HepG2 (cell line): ENCODE measurements at regions not wholly inside any gene's neighbourhood (a gene's known extent, or its start where the extent isn't known, plus 50 kb on each side); places are given as distances from the start of the nearest gene placed in this dataset.

ENCODE experiments used
- AHR ChIP-seq: IDR thresholded peaks from 2 replicates; pipeline ENCODE4 v1.6.1; 2018; ENCODE audit warnings: missing genetic modification reagents, missing compliant biosample characterization
- CBFB ChIP-seq: sonication (generic); formaldehyde crosslinking; IDR thresholded peaks from 2 replicates; pipeline ENCODE4 v1.4.0; 2020; ENCODE audit warnings: missing genetic modification reagents
- CSRNP2 ChIP-seq: sonication (generic); formaldehyde crosslinking; conservative IDR thresholded peaks from 2 replicates; pipeline ENCODE4 v1.8.0; 2022; ENCODE audit warnings: low read depth, missing genetic modification reagents
- HCFC1 ChIP-seq: fragments of 150-350 bp; IDR thresholded peaks from 2 replicates; pipeline ENCODE4 v1.6.1; 2014; ENCODE audit warnings: low read depth, low read length
- HIC2 ChIP-seq: sonication (generic); formaldehyde crosslinking; IDR thresholded peaks from 2 replicates; pipeline ENCODE4 v1.9.0; 2022; ENCODE audit warnings: low read depth, missing genetic modification reagents
- MAFG ChIP-seq: sonication (generic); formaldehyde crosslinking; IDR thresholded peaks from 2 replicates; pipeline ENCODE4 v1.5.1; 2020; ENCODE audit warnings: mild to moderate bottlenecking, missing genetic modification reagents
- MTA1 ChIP-seq: sonication (generic); formaldehyde crosslinking; IDR thresholded peaks from 2 replicates; pipeline ENCODE4 v1.4.0; 2020; ENCODE audit warnings: missing genetic modification reagents, mild to moderate bottlenecking, borderline replicate concordance
- NFKB2 ChIP-seq: sonication (generic); formaldehyde crosslinking; IDR thresholded peaks from 2 replicates; pipeline ENCODE4 v1.4.0; 2020; ENCODE audit warnings: missing genetic modification reagents, borderline replicate concordance
- RCOR2 ChIP-seq: IDR thresholded peaks from 2 replicates; pipeline ENCODE4 v1.6.1; 2016; ENCODE audit warnings: missing biosample characterization, missing genetic modification reagents
- RFXAP ChIP-seq: sonication (generic); formaldehyde crosslinking; IDR thresholded peaks from 2 replicates; pipeline ENCODE4 v1.4.0; 2020; ENCODE audit warnings: missing genetic modification reagents, borderline replicate concordance
- RXRA ChIP-seq: sonication (generic); formaldehyde crosslinking; IDR thresholded peaks from 2 replicates; pipeline ENCODE4 v1.5.1; 2020; ENCODE audit warnings: missing genetic modification reagents
- SMAD3 ChIP-seq: sonication (generic); formaldehyde crosslinking; IDR thresholded peaks from 2 replicates; pipeline ENCODE4 v1.4.0; 2020; ENCODE audit warnings: missing genetic modification reagents
- TAF1 ChIP-seq: sonication (generic); formaldehyde crosslinking; IDR thresholded peaks from 2 replicates; pipeline ENCODE4 v1.4.0; 2020; ENCODE audit warnings: missing genetic modification reagents
- TBX2 ChIP-seq: sonication (generic); formaldehyde crosslinking; IDR thresholded peaks from 2 replicates; pipeline ENCODE4 v1.5.0; 2020; ENCODE audit warnings: missing genetic modification reagents, mild to moderate bottlenecking, borderline replicate concordance
- TRAFD1 ChIP-seq: sonication (generic); formaldehyde crosslinking; IDR thresholded peaks from 2 replicates; pipeline ENCODE4 v1.5.1; 2020; ENCODE audit warnings: missing genetic modification reagents, mild to moderate bottlenecking, borderline replicate concordance
- XRCC5 ChIP-seq: fragments of 200-400 bp; formaldehyde crosslinking; optimal IDR thresholded peaks from 2 replicates; pipeline ENCODE3; 2017; ENCODE audit warnings: mild to moderate bottlenecking, low read length
- YY1 ChIP-seq: IDR thresholded peaks from 2 replicates; pipeline ENCODE4 v1.6.1; 2011; ENCODE audit warnings: low read length, low read depth, moderate library complexity, mild to moderate bottlenecking; ENCODE audit not compliant: insufficient read depth, insufficient replicate concordance
- ZBTB26 ChIP-seq: IDR thresholded peaks from 2 replicates; pipeline ENCODE4 v1.6.1; 2016; ENCODE audit warnings: missing compliant biosample characterization, missing genetic modification reagents, borderline replicate concordance
- ZC3H4 ChIP-seq: sonication (generic); formaldehyde crosslinking; IDR thresholded peaks from 2 replicates; pipeline ENCODE4 v1.4.0; 2020; ENCODE audit warnings: missing genetic modification reagents, borderline replicate concordance
- ZNF263 ChIP-seq: sonication (generic); formaldehyde crosslinking; IDR thresholded peaks from 2 replicates; pipeline ENCODE4 v1.4.0; 2020; ENCODE audit warnings: missing genetic modification reagents
- ZNF282 ChIP-seq: fragments of 450-650 bp; IDR thresholded peaks from 2 replicates; pipeline ENCODE4 v1.6.1; 2018; ENCODE audit not compliant: partially characterized antibody
- ZNF777 ChIP-seq: sonication (generic); formaldehyde crosslinking; IDR thresholded peaks from 2 replicates; pipeline ENCODE4 v1.4.0; 2020; ENCODE audit warnings: missing genetic modification reagents
- ZNF891 ChIP-seq: sonication (generic); formaldehyde crosslinking; IDR thresholded peaks from 2 replicates; pipeline ENCODE4 v1.5.0; 2020; ENCODE audit warnings: mild to moderate bottlenecking, missing genetic modification reagents
- TF ChIP-seq, protein P1 (sequence below): sonication (generic); formaldehyde crosslinking; IDR thresholded peaks from 2 replicates; pipeline ENCODE4 v1.5.1; 2020; ENCODE audit warnings: missing genetic modification reagents, mild to moderate bottlenecking, borderline replicate concordance
- TF ChIP-seq, protein P2 (sequence below): sonication (generic); formaldehyde crosslinking; IDR thresholded peaks from 2 replicates; pipeline ENCODE4 v1.8.1; 2023; ENCODE audit warnings: missing genetic modification reagents, inconsistent platforms, borderline replicate concordance

DNA sequence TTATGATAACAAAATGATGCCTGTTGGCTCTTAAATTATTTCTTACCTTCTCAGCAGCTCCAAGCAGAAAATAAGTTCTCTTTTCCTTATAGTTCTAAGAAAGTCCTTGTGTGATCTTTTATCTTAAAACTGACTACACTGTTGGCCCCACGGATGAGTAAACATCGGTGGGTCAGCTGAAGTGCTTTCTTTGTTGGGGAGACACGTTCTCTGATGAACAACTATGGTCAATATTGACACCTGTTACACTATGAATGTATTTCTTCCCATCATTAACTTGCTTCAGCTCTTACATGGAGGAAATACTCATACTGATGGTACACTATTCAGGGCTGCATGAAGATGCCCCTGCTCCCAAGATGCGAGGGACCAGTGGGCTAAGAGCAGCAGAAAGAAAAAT lies 110.8 kb upstream of the EEA1 start (continued):
- TF ChIP-seq, protein P1, sequence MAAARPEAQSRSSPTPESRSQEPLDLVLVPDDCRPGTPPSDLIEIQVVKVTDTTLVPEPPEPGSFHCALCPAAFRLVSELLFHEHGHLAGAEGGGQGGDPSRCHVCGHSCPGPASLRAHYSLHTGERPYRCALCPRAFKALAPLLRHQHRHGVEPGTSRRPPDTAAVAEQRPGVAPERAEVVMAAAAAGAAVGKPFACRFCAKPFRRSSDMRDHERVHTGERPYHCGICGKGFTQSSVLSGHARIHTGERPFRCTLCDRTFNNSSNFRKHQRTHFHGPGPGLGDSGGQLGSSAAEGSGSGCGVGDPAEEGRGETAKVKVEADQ (CRISPR knock-in tag), result no peak
- TF ChIP-seq, protein P2, sequence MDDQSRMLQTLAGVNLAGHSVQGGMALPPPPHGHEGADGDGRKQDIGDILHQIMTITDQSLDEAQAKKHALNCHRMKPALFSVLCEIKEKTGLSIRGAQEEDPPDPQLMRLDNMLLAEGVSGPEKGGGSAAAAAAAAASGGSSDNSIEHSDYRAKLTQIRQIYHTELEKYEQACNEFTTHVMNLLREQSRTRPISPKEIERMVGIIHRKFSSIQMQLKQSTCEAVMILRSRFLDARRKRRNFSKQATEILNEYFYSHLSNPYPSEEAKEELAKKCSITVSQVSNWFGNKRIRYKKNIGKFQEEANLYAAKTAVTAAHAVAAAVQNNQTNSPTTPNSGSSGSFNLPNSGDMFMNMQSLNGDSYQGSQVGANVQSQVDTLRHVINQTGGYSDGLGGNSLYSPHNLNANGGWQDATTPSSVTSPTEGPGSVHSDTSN (CRISPR knock-in tag), result no peak
- TF ChIP-seq CSRNP2 (CRISPR knock-in tag) (no peak), XRCC5 (no peak), RXRA (CRISPR knock-in tag) (no peak; the same call in 1 of the 2 replicates), ZNF282 (no peak), CBFB (CRISPR knock-in tag) (no peak), SMAD3 (CRISPR knock-in tag) (no peak), RCOR2 (CRISPR knock-in tag) (no peak), NFKB2 (CRISPR knock-in tag) (no peak), HIC2 (CRISPR knock-in tag) (no peak), RFXAP (no peak), AHR (CRISPR knock-in tag) (no peak), TAF1 (CRISPR knock-in tag) (no peak), TRAFD1 (no peak), YY1 (no peak), HCFC1 (no peak), MAFG (CRISPR knock-in tag) (no peak), ZNF891 (CRISPR knock-in tag) (no peak), ZBTB26 (CRISPR knock-in tag) (no peak), ZNF263 (CRISPR knock-in tag) (no peak), ZC3H4 (no peak), ZNF777 (CRISPR knock-in tag) (no peak), TBX2 (peak; percentile 67; the same call in 1 of the 2 replicates), MTA1 (CRISPR knock-in tag) (no peak)
